ENCODE measurements at regions not wholly inside any gene's neighbourhood (a gene's known extent, or its start where the extent isn't known, plus 50 kb on each side); places are given as distances from the start of the nearest gene placed in this dataset.

GRCh38 chr5:147956842-147957223, 50.5 kb upstream of the C5orf46 start:
- TF ChIP-seq CREB3L1 (IDR thresholded peaks at IDR 0.05; ENCODE audit: borderline replicate concordance, low read depth): no peak
- TF ChIP-seq, protein P1, sequence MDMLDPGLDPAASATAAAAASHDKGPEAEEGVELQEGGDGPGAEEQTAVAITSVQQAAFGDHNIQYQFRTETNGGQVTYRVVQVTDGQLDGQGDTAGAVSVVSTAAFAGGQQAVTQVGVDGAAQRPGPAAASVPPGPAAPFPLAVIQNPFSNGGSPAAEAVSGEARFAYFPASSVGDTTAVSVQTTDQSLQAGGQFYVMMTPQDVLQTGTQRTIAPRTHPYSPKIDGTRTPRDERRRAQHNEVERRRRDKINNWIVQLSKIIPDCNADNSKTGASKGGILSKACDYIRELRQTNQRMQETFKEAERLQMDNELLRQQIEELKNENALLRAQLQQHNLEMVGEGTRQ (CRISPR knock-in tag; IDR thresholded peaks at IDR 0.05): no peak
- TF ChIP-seq E2F6 (IDR thresholded peaks at IDR 0.05; ENCODE audit: borderline replicate concordance in 1 of 2, extremely low read depth in 1 of 2, insufficient read depth in 1 of 2, insufficient read length in 1 of 2, low read depth in 1 of 2, low read length in 1 of 2, poor library complexity in 1 of 2, severe bottlenecking in 1 of 2): no peak
- TF ChIP-seq BRD4 (IDR thresholded peaks at IDR 0.05): no peak
- no peak for TF ChIP-seq BCLAF1 (IDR thresholded peaks at IDR 0.05; ENCODE audit: borderline replicate concordance in 1 of 2, control insufficient read depth in 1 of 2, low read depth in 2 of 2, low read length in 1 of 2)
- TF ChIP-seq POLR2AphosphoS5 (IDR thresholded peaks at IDR 0.05; ENCODE audit: control insufficient read depth, insufficient read depth, low read depth, low read length): no peak
- TF ChIP-seq CBX2 (IDR thresholded peaks at IDR 0.05; ENCODE audit: insufficient read depth, low read length, poor library complexity, severe bottlenecking): no peak
- no peak for TF ChIP-seq HMG20B (CRISPR knock-in tag; IDR thresholded peaks at IDR 0.05)
- TF ChIP-seq MBD1 (CRISPR knock-in tag; IDR thresholded peaks at IDR 0.05): no peak
- TF ChIP-seq, protein P2, sequence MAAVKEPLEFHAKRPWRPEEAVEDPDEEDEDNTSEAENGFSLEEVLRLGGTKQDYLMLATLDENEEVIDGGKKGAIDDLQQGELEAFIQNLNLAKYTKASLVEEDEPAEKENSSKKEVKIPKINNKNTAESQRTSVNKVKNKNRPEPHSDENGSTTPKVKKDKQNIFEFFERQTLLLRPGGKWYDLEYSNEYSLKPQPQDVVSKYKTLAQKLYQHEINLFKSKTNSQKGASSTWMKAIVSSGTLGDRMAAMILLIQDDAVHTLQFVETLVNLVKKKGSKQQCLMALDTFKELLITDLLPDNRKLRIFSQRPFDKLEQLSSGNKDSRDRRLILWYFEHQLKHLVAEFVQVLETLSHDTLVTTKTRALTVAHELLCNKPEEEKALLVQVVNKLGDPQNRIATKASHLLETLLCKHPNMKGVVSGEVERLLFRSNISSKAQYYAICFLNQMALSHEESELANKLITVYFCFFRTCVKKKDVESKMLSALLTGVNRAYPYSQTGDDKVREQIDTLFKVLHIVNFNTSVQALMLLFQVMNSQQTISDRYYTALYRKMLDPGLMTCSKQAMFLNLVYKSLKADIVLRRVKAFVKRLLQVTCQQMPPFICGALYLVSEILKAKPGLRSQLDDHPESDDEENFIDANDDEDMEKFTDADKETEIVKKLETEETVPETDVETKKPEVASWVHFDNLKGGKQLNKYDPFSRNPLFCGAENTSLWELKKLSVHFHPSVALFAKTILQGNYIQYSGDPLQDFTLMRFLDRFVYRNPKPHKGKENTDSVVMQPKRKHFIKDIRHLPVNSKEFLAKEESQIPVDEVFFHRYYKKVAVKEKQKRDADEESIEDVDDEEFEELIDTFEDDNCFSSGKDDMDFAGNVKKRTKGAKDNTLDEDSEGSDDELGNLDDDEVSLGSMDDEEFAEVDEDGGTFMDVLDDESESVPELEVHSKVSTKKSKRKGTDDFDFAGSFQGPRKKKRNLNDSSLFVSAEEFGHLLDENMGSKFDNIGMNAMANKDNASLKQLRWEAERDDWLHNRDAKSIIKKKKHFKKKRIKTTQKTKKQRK (IDR thresholded peaks at IDR 0.05; ENCODE audit: borderline replicate concordance, low read depth, low read length): no peak

Measured in K562 (cell line).